H9 (cell line): ENCODE measurements at regions not wholly inside any gene's neighbourhood (a gene's known extent, or its start where the extent isn't known, plus 50 kb on each side); places are given as distances from the start of the nearest gene placed in this dataset.

Experiments used
- DNase-seq: peaks from one replicate; pipeline ENCODE4 v3.0.0-alpha.2; 2017
- H2AFZ ChIP-seq: one replicate; pipeline ENCODE4 v1.6.1; 2013; ENCODE audit warnings: mild to moderate bottlenecking, low read length, control low read depth, moderate library complexity
- H2AK5ac ChIP-seq: 2 replicates; pipeline ENCODE4 v1.6.1; 2013; ENCODE audit warnings: low read length, control low read depth, mixed read lengths; ENCODE audit not compliant: insufficient read length
- H2BK120ac ChIP-seq: one replicate; pipeline ENCODE4 v1.6.1; 2013; ENCODE audit warnings: low read depth, mild to moderate bottlenecking, low read length, control low read depth, inconsistent platforms; ENCODE audit not compliant: poor library complexity, severe bottlenecking
- H2BK12ac ChIP-seq: 2 replicates; pipeline ENCODE4 v1.6.1; 2013; ENCODE audit warnings: low read length, control low read depth, mixed read lengths, low read depth; ENCODE audit not compliant: insufficient read length
- H2BK15ac ChIP-seq: 2 replicates; pipeline ENCODE4 v1.6.1; 2013; ENCODE audit warnings: low read depth, low read length, control low read depth
- H2BK20ac ChIP-seq: one replicate; pipeline ENCODE4 v1.6.1; 2013; ENCODE audit warnings: low read depth, mild to moderate bottlenecking, low read length, control low read depth, inconsistent platforms; ENCODE audit not compliant: poor library complexity, severe bottlenecking
- H2BK5ac ChIP-seq: 2 replicates; pipeline ENCODE4 v1.6.1; 2013; ENCODE audit warnings: low read length, control low read depth, mixed read lengths; ENCODE audit not compliant: insufficient read length
- H3K14ac ChIP-seq: 2 replicates; pipeline ENCODE4 v1.6.1; 2013; ENCODE audit warnings: low read length, control low read depth; ENCODE audit not compliant: insufficient read depth
- H3K18ac ChIP-seq: 2 replicates; pipeline ENCODE4 v1.6.1; 2013; ENCODE audit warnings: low read depth, mild to moderate bottlenecking, mixed read lengths, low read length, control low read depth; ENCODE audit not compliant: insufficient read length
- H3K23ac ChIP-seq: 2 replicates; pipeline ENCODE4 v1.6.1; 2013; ENCODE audit warnings: low read length, control low read depth, mixed read lengths, low read depth; ENCODE audit not compliant: insufficient read length
- H3K23me2 ChIP-seq: 2 replicates; pipeline ENCODE4 v1.6.1; 2013; ENCODE audit warnings: low read depth, mild to moderate bottlenecking, mixed read lengths, low read length, control low read depth; ENCODE audit not compliant: insufficient read length, poor library complexity, severe bottlenecking
- H3K27ac ChIP-seq: 2 replicates; pipeline ENCODE4 v1.5.1; 2013; ENCODE audit warnings: low read length, control low read depth, mixed read lengths, low read depth; ENCODE audit not compliant: insufficient read length
- H3K27me3 ChIP-seq: 2 replicates; pipeline ENCODE4 v1.6.1; 2013; ENCODE audit warnings: low read length, control low read depth, inconsistent platforms; ENCODE audit not compliant: insufficient read depth
- H3K4ac ChIP-seq: 2 replicates; pipeline ENCODE4 v1.6.1; 2013; ENCODE audit warnings: low read depth, mild to moderate bottlenecking, control low read depth, inconsistent platforms, low read length, moderate library complexity
- H3K4me1 ChIP-seq: 2 replicates; pipeline ENCODE4 v1.6.1; 2013; ENCODE audit warnings: low read length, control low read depth, inconsistent platforms; ENCODE audit not compliant: insufficient read depth
- H3K4me2 ChIP-seq: 2 replicates; pipeline ENCODE4 v1.6.1; 2013; ENCODE audit warnings: low read length, control low read depth, mixed read lengths; ENCODE audit not compliant: insufficient read length, insufficient read depth
- H3K56ac ChIP-seq: 2 replicates; pipeline ENCODE4 v1.6.1; 2013; ENCODE audit warnings: low read depth, mild to moderate bottlenecking, mixed read lengths, low read length, control low read depth; ENCODE audit not compliant: insufficient read length
- H3K79me1 ChIP-seq: 2 replicates; pipeline ENCODE4 v1.6.1; 2013; ENCODE audit warnings: low read depth, mild to moderate bottlenecking, moderate library complexity, low read length, control low read depth, inconsistent platforms; ENCODE audit not compliant: insufficient read depth, poor library complexity, severe bottlenecking
- H3K79me2 ChIP-seq: 2 replicates; pipeline ENCODE4 v1.6.1; 2013; ENCODE audit warnings: low read length, control low read depth, inconsistent platforms; ENCODE audit not compliant: insufficient read depth
- H3K9ac ChIP-seq: 2 replicates; pipeline ENCODE4 v1.6.1; 2013; ENCODE audit warnings: low read length, control low read depth, mixed read lengths; ENCODE audit not compliant: insufficient read length; ENCODE audit errors: extremely low read depth
- H3K9me3 ChIP-seq: one replicate; pipeline ENCODE4 v1.6.1; 2013; ENCODE audit warnings: low read depth, low read length, inconsistent platforms; ENCODE audit not compliant: control insufficient read depth
- H3T11ph ChIP-seq: one replicate; pipeline ENCODE4 v1.6.1; 2013; ENCODE audit warnings: mild to moderate bottlenecking, low read length, control low read depth, inconsistent platforms
- H4K20me1 ChIP-seq: one replicate; pipeline ENCODE4 v1.6.1; 2013; ENCODE audit not compliant: control insufficient read depth, insufficient read length, insufficient read depth
- H4K5ac ChIP-seq: 2 replicates; pipeline ENCODE4 v1.6.1; 2013; ENCODE audit warnings: low read depth, mild to moderate bottlenecking, mixed read lengths, low read length, control low read depth; ENCODE audit not compliant: insufficient read length
- H4K8ac ChIP-seq: replicated peaks from 2 replicates; pipeline ENCODE4 v1.6.1; 2013; ENCODE audit warnings: low read length, control low read depth, mixed read lengths, low read depth; ENCODE audit not compliant: insufficient read length
- H4K91ac ChIP-seq: 2 replicates; pipeline ENCODE4 v1.6.1; 2013; ENCODE audit warnings: low read depth, mild to moderate bottlenecking, moderate library complexity, mixed read lengths, low read length, control low read depth; ENCODE audit not compliant: insufficient read length
- H3K27ac Mint-ChIP-seq, 3 experiments: 2 replicates in 2 of 3; 3 replicates in 1 of 3; pipeline ENCODE4 v1.8.0; 2020 to 2021; ENCODE audit warnings: mixed read lengths in 3 of 3, mild to moderate bottlenecking in 1 of 3, moderate library complexity in 1 of 3
- H3K27me3 Mint-ChIP-seq: 2 replicates; pipeline ENCODE4 v1.8.0; 2021; ENCODE audit warnings: low read depth, mild to moderate bottlenecking, moderate library complexity, mixed read lengths
- H3K36me3 Mint-ChIP-seq, 3 experiments: 2 replicates in 2 of 3; 3 replicates in 1 of 3; pipeline ENCODE4 v1.8.0; 2020 to 2021; ENCODE audit warnings: low read depth in 3 of 3, mixed read lengths in 3 of 3; ENCODE audit not compliant: insufficient read depth in 1 of 3
- H3K4me1 Mint-ChIP-seq, 2 experiments: 2 replicates each; pipeline ENCODE4 v1.8.0; 2020; ENCODE audit warnings: mixed read lengths in 2 of 2
- H3K4me3 Mint-ChIP-seq, 2 experiments: 2 replicates in 1 of 2; 3 replicates in 1 of 2; pipeline ENCODE4 v1.8.0; 2020 to 2021; ENCODE audit warnings: mild to moderate bottlenecking in 2 of 2, mixed read lengths in 2 of 2, moderate library complexity in 1 of 2
- H3K9me3 Mint-ChIP-seq, 2 experiments: 2 replicates in 1 of 2; 3 replicates in 1 of 2; pipeline ENCODE4 v1.8.0; 2020; ENCODE audit warnings: mild to moderate bottlenecking in 2 of 2, mixed read lengths in 2 of 2, moderate library complexity in 1 of 2
- CTCF ChIP-seq: fragments of 200-600 bp; sonication (generic); conservative IDR thresholded peaks from 3 replicates; pipeline ENCODE4 v1.8.0; 2021; ENCODE audit warnings: antibody characterized with exemption, mild to moderate bottlenecking
- WGBS: extraction: QIAGEN DNeasy Blood & Tissue Kit; methylation state at CpG from one replicate; pipeline ENCODE4 v1.1.7; 2013; ENCODE audit warnings: missing lambda C conversion rate, low lambda C conversion rate, mixed read lengths; ENCODE audit not compliant: insufficient read length; ENCODE audit errors: extremely low coverage; 5-methylcytosine and 5-hydroxymethylcytosine counted together

GRCh38 chr16:72236866-72237265 is 64.9 kb upstream of the PMFBP1 start:
- Histone ChIP-seq H3K79me1 (no peaks in the 10 kb centered on the region), H2BK15ac (no peak overlapping the region), H3K9ac (no peak overlapping the region), H2BK20ac (no peak overlapping the region), H3K23ac (no peak overlapping the region), H3K27me3 (no peaks in the 10 kb centered on the region), H2BK5ac (no peak overlapping the region), H4K8ac (no peak overlapping the region), H3K18ac (no peak overlapping the region), H3K14ac (no peak overlapping the region), H2BK12ac (no peak overlapping the region), H2AFZ (no peak overlapping the region), H4K91ac (no peak overlapping the region), H3K4ac (no peak overlapping the region), H2AK5ac (no peak overlapping the region), H4K20me1 (no peaks in the 10 kb centered on the region), H3K56ac (no peak overlapping the region), H3T11ph (no peak overlapping the region), H3K23me2 (no peaks in the 10 kb centered on the region), H3K9me3 (no peaks in the 10 kb centered on the region), H4K5ac (no peak overlapping the region), H3K4me2 (no peak overlapping the region), H3K4me1 (no peaks in the 10 kb centered on the region), H3K27ac (no peak overlapping the region), H3K79me2 (no peaks in the 10 kb centered on the region), H2BK120ac (no peak overlapping the region)
- Mint-ChIP-seq H3K4me1 (no peaks in the 10 kb centered on the region), H3K27ac (no peak overlapping the region), H3K9me3 (no peaks in the 10 kb centered on the region), H3K36me3 (no peaks in the 10 kb centered on the region), H3K4me3 (no peak overlapping the region), H3K27me3 (no peaks in the 10 kb centered on the region)
- no CpG with 5 or more reads among the region's 2 CpGs for WGBS
- no peak for TF ChIP-seq CTCF
- DNase-seq = no peak
